Fibroblast of lung (primary cell): ENCODE measurements at regions not wholly inside any gene's neighbourhood (a gene's known extent, or its start where the extent isn't known, plus 50 kb on each side); places are given as distances from the start of the nearest gene placed in this dataset.

ENCODE experiments used
- DNase-seq, 2 donors: peaks; one replicate each; pipeline versions ENCODE4 v3.0.0 to v3.0.0-alpha.2; 2010; ENCODE audit warnings: low read depth in 2 of 2
- H2AFZ ChIP-seq: 2 replicates; pipeline ENCODE4 v1.5.1; 2012; ENCODE audit warnings: low read length, control low read depth, inconsistent platforms
- H3K27ac ChIP-seq: 2 replicates; pipeline ENCODE4 v1.5.1; 2011; ENCODE audit warnings: low read length, control low read depth; ENCODE audit not compliant: insufficient read depth
- H3K27me3 ChIP-seq: 2 replicates; pipeline ENCODE4 v1.5.1; 2011; ENCODE audit warnings: mild to moderate bottlenecking, low read length; ENCODE audit not compliant: control insufficient read depth, insufficient read depth
- H3K36me3 ChIP-seq: 2 replicates; pipeline ENCODE4 v1.5.1; 2011; ENCODE audit warnings: low read length; ENCODE audit not compliant: control insufficient read depth, insufficient read depth
- H3K4me1 ChIP-seq: 2 replicates; pipeline ENCODE4 v1.5.1; 2011; ENCODE audit warnings: low read length; ENCODE audit not compliant: control insufficient read depth, insufficient read depth; ENCODE audit errors: extremely low read depth
- H3K4me2 ChIP-seq: 2 replicates; pipeline ENCODE4 v1.5.1; 2011; ENCODE audit warnings: low read length, control low read depth; ENCODE audit not compliant: insufficient read depth; ENCODE audit errors: extremely low read depth
- H3K4me3 ChIP-seq, 4 experiments: fragments of 200-600 bp in 1 of 4; sonication (generic) in 1 of 4; replicated peaks in 1 of 4; 2 replicates each; pipeline ENCODE4 v1.5.1; 2011 to 2016; ENCODE audit warnings: low read length in 4 of 4, low read depth in 3 of 4, mild to moderate bottlenecking in 3 of 4, control low read depth in 2 of 4, inconsistent platforms in 1 of 4, mixed read lengths in 1 of 4; ENCODE audit not compliant: insufficient read depth in 1 of 4; ENCODE audit errors: control extremely low read depth in 1 of 4
- H3K79me2 ChIP-seq: 2 replicates; pipeline ENCODE4 v1.5.1; 2012; ENCODE audit warnings: mild to moderate bottlenecking, low read length, inconsistent platforms; ENCODE audit not compliant: control insufficient read depth, insufficient read depth
- H3K9ac ChIP-seq: 2 replicates; pipeline ENCODE4 v1.5.1; 2011; ENCODE audit warnings: mild to moderate bottlenecking, low read length, control low read depth; ENCODE audit not compliant: insufficient read depth
- H3K9me3 ChIP-seq: 2 replicates; pipeline ENCODE4 v1.5.1; 2012; ENCODE audit warnings: low read depth, low read length; ENCODE audit not compliant: control insufficient read depth, insufficient read depth
- H4K20me1 ChIP-seq: 2 replicates; pipeline ENCODE4 v1.5.1; 2011; ENCODE audit warnings: low read length; ENCODE audit not compliant: control insufficient read depth, insufficient read depth; ENCODE audit errors: extremely low read depth
- EZH2 ChIP-seq: IDR thresholded peaks from 2 replicates; pipeline ENCODE4 v1.5.1; 2012; ENCODE audit warnings: low read length, control low read depth, mild to moderate bottlenecking; ENCODE audit errors: missing control alignments
- TF ChIP-seq, protein P1 (sequence below), 2 donors: IDR thresholded peaks in 1 of 2; conservative IDR thresholded peaks in 1 of 2; 1 replicate in 1 of 2; 2 replicates in 1 of 2; pipeline ENCODE4 v1.5.1; 2011 to 2012; ENCODE audit warnings: low read length in 2 of 2, control low read depth in 1 of 2, inconsistent platforms in 1 of 2, low read depth in 1 of 2, mild to moderate bottlenecking in 1 of 2

DNA sequence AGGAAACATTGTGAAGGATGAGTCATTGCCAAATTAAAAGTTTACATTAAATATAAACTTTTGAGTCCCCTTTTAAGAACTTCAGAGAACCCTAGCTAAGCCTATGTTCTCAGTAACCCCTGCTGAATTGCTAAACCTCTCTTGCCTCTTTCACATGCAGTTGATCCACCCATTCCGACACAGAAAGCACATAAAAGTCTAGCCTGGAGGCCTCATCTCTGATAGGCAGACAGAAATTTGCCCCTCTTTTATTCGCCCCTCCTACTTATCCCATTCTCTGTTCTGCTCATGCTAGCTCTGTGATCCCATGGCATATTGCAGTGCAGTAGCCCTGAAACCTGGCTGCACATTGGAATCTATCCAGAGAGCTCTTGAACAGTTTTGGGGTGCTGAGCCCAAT, 58.2 kb upstream of the PDE3B start:
- DNase-seq: no peak
- no peaks in the 10 kb centered on the region for H3K79me2 ChIP-seq
- no peak overlapping the region for H3K4me3 ChIP-seq
- H2AFZ ChIP-seq: no peak overlapping the region
- no peak overlapping the region for H3K4me2 ChIP-seq
- H4K20me1 ChIP-seq: no peaks in the 10 kb centered on the region
- no peaks in the 10 kb centered on the region for H3K27me3 ChIP-seq
- H3K4me1 ChIP-seq: no peaks in the 10 kb centered on the region
- no peaks in the 10 kb centered on the region for H3K9me3 ChIP-seq
- no peaks in the 10 kb centered on the region for H3K36me3 ChIP-seq
- no peak for TF ChIP-seq EZH2
- TF ChIP-seq, protein P1, sequence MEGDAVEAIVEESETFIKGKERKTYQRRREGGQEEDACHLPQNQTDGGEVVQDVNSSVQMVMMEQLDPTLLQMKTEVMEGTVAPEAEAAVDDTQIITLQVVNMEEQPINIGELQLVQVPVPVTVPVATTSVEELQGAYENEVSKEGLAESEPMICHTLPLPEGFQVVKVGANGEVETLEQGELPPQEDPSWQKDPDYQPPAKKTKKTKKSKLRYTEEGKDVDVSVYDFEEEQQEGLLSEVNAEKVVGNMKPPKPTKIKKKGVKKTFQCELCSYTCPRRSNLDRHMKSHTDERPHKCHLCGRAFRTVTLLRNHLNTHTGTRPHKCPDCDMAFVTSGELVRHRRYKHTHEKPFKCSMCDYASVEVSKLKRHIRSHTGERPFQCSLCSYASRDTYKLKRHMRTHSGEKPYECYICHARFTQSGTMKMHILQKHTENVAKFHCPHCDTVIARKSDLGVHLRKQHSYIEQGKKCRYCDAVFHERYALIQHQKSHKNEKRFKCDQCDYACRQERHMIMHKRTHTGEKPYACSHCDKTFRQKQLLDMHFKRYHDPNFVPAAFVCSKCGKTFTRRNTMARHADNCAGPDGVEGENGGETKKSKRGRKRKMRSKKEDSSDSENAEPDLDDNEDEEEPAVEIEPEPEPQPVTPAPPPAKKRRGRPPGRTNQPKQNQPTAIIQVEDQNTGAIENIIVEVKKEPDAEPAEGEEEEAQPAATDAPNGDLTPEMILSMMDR (conservative IDR thresholded peaks at IDR 0.05 in 1 of 2, IDR thresholded peaks at IDR 0.05 in 1 of 2; ENCODE audit: low read depth in 1 of 2, low read length in 2 of 2): no peak
- no peak overlapping the region for H3K9ac ChIP-seq
- no peak overlapping the region for H3K27ac ChIP-seq

DNA sequence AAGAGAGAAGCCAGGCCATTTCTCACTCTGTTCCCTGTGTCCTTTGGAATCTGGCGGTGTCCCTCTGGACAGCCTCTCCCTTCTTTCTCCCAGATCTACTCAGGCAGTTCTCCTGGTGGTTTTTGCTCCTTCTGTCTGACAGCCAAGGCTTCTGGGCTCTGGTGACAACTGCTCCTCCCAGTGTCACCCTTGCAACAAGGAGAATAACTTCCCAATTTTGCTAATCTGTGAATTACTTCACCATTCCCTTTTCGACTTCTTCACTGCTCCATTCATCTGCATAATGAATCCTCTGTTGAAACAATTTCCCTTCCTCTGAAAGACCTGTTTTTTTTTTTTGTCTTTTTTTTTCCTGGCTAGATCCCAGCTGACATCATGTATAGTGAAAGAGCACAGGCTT, 56.3 kb upstream of the PDE3B start:
- no peaks in the 10 kb centered on the region for H4K20me1 ChIP-seq
- no peak overlapping the region for H2AFZ ChIP-seq
- no peak overlapping the region for H3K9ac ChIP-seq
- TF ChIP-seq, protein P1 (conservative IDR thresholded peaks at IDR 0.05 in 1 of 2, IDR thresholded peaks at IDR 0.05 in 1 of 2; ENCODE audit: low read depth in 1 of 2, low read length in 2 of 2): no peak
- no peak for TF ChIP-seq EZH2
- H3K79me2 ChIP-seq: no peaks in the 10 kb centered on the region
- H3K9me3 ChIP-seq: no peaks in the 10 kb centered on the region
- H3K4me2 ChIP-seq: no peak overlapping the region
- no peaks in the 10 kb centered on the region for H3K4me1 ChIP-seq
- no peaks in the 10 kb centered on the region for H3K27me3 ChIP-seq
- H3K27ac ChIP-seq: no peak overlapping the region
- H3K4me3 ChIP-seq: no peak overlapping the region
- no peaks in the 10 kb centered on the region for H3K36me3 ChIP-seq
- no peak for DNase-seq

DNA sequence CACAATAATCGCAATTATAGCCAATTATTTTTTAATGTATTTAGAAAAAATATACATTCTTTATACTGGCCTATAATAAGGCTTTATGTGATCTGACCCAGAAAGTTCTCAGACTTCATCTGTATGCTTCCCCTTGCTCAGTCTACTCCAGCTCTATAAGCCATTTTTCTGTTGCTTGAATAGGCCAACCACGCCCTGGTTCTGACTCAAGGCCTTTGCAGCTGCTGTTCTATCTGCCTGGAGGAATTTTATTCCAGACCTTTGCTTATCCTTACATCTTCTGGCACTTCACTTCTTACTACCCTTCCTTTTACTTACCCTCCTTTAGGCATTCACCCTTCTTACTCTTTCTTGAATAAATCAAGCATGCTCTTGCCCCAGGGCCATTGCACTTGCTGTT, 54.9 kb upstream of the PDE3B start:
- no peak for DNase-seq
- no peak overlapping the region for H3K4me3 ChIP-seq
- H3K4me2 ChIP-seq: no peak overlapping the region
- H3K9me3 ChIP-seq: no peaks in the 10 kb centered on the region
- no peaks in the 10 kb centered on the region for H4K20me1 ChIP-seq
- TF ChIP-seq EZH2: no peak
- TF ChIP-seq, protein P1 (conservative IDR thresholded peaks at IDR 0.05 in 1 of 2, IDR thresholded peaks at IDR 0.05 in 1 of 2; ENCODE audit: low read depth in 1 of 2, low read length in 2 of 2): no peak
- no peak overlapping the region for H2AFZ ChIP-seq
- H3K27ac ChIP-seq: no peak overlapping the region
- no peaks in the 10 kb centered on the region for H3K27me3 ChIP-seq
- H3K9ac ChIP-seq: no peak overlapping the region
- H3K79me2 ChIP-seq: no peaks in the 10 kb centered on the region
- H3K4me1 ChIP-seq: no peaks in the 10 kb centered on the region
- no peaks in the 10 kb centered on the region for H3K36me3 ChIP-seq
